HG03066 (cell line): ENCODE measurements at regions not wholly inside any gene's neighbourhood (a gene's known extent, or its start where the extent isn't known, plus 50 kb on each side); places are given as distances from the start of the nearest gene placed in this dataset.

Source experiments
- ATAC-seq: cut with Tn5 transposase; IDR thresholded peaks from one replicate; pipeline ENCODE4 v1.9.1; 2021; ENCODE audit warnings: low read depth; ENCODE audit not compliant: unreplicated experiment

- no peak for ATAC-seq
These were observed 105.9 kb upstream of the KCNK2 start for GRCh38 chr1:214976665-214977064.

DNA sequence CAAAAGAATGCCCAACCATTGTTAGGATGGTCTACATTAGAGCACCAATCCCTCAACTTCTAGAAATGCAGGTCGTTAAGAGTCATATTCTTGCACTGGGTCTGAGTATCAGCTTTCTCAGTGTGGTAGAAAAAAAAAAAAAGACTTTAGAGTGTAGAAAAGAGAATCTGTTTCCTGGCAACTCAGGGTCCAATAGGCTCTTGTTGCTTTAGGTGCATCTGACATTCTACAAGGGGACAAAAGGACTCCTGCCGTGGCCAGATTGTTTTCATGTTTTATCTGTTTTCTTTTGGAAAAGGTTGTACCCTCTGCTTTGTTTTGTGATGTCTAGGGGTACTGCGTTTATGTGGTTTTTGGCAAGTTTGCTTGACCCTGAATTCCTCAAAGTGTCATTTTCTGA, 105.4 kb upstream of the KCNK2 start:
- no peak for ATAC-seq

DNA sequence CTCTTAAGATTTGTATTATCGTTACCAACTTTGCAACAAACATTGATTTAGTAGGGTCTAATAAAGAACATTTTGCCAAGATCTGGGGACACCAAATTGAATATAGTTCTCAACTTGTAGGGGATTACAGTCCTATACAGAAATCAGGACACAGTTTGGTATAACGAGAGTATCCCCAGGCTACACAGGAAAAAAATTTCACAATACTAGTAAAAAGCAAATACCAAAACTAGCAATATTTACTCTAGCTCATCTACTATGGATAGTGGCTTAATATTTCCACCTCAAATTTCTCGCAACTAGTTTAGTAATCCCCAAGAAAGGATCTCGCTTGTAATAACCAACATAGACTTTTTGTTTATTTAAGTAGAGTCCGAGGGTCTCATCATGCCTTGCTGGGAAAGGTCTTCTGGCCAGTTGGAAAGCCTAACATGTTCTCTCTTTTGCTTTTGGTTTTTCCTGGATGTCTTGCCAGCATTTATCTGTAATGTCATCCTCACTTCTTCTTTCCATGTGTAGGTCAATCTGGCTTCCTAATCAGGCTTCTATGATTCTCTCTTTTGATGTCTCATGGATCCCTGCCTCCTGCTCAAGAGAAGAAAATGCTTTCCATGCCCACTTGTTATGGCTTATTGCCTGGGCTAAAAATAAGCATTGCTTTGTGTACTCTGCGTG, 104.7 kb upstream of the KCNK2 start:
- no peak for ATAC-seq

GRCh38 chr1:214979191-214979590, 103.3 kb upstream of the KCNK2 start:
- ATAC-seq: no peak

DNA sequence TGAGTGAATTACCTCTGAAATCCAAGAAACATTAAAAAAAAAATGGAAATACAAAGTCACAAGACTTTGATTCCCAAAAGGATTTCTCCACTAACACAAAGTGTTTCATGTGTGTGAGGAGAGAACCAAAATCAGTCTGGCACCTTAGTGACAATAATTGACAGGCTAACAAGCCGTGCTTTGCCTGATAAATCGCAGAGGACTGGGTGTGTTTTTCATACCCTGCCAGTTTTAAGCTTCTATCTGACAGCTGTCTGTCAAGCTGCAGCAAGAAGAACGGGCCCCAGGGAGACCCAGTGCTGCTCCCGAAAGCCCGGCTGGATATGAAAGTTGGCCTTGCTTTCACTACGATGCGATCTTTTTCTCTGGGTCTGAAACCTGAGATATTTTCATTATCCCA, 101.6 kb upstream of the KCNK2 start:
- no peak for ATAC-seq

DNA sequence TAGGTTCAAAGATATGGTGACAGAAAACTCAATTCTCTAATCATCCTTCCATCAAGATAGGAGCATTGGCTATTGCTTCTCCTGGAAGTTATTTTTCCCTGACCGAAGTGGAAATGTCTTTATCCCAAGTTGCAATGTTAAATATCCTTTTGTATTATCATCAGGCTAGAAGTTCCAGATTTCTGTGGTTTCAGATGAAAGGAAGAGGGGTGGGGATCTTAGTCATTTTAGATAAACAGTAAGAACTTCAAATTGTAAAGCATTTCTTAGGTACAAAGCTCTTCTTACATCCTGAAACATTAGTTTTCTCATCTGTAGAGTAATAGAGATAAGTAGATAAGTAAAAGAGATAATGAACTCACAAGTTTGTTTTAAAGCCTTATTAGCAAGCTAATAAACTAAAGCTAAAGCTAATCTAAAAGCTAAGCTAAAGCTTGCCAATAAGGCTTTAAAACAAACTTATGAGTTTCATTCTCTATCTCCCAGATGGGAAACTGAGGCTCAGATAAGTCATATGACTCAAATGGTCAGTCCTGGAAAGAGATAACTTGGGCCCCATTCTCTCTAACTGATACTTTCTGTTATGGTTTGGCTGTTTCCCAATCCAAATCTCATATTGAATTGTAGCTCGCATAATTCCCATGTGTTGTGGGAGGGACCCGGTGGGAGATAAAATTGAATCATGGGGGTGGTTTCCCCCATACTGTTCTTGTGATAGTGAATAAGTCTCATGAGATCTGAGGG, 99.2 kb upstream of the KCNK2 start:
- ATAC-seq: no peak

DNA sequence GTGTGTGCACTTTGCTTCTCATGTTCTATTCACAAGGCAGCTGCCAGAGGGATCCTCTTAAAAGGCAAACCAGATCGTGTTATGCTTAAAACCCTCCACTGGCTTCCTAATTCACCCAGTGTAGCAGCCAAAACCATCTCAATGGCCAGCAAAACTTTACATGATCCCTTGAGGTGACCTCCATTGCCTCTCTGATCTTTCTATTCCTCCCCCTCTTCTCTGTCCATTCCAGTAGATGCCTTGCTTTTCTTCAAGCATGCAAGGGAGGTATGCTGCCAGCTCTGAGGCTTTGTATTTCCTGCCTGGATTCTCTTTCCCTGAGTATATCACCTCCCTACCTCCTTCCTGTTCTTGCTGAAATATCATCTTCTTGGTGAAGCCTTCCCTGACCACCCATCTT, 93.2 kb upstream of the KCNK2 start:
- no peak for ATAC-seq

DNA sequence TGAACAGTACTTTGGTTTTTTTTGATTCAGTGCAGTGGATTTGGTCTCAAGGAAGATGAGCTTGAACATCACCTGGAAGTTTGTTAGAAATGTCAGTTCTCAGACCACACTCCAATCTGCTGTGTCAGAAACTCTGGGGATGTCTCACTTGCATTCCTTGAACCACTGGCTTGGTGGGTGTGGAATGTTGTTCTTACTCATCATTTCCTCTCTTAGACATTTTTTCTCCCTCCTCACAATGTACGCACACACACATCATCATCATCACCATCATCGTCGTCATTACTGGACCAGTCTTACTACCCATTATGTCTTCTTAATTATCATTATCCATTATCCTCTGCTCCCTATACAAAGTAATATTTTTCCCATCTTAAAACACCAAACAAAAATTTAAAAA, 91.9 kb upstream of the KCNK2 start:
- no peak for ATAC-seq

DNA sequence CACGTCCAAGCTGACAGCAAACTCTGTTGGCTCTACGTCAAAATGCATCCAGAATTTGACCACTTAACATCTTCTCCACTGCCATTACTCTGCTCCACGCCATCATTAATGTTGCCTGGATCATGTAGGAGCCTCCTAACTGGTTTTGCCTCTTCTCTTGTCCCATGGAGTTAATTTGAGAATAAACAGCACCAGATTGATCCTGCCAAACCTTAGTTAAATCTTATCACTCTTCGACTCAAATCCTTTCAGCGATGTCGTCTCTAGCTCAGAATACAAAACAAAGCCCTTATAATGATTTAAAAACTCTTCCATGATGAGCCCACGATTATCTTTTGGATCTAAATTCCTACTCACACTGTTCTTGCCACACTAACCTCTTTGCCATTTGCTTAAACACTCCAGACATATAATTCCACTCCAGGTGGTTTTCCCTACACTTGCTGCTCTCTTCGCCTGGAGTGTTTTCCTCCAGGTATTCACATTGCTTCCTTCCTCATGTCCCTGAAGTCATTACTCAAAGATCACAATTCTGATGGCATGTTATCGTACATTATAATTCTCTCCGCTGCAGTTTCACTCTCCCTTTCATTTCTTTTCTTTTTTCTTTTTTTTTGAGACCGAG, 90.7 kb upstream of the KCNK2 start:
- ATAC-seq: no peak

GRCh38 chr1:214993419-214993818, 89.1 kb upstream of the KCNK2 start:
- ATAC-seq: no peak

GRCh38 chr1:214997685-214998084, 84.9 kb upstream of the KCNK2 start:
- no peak for ATAC-seq

GRCh38 chr1:215001419-215002021, 81.0 kb upstream of the KCNK2 start:
- peak; percentile 91 for ATAC-seq

DNA sequence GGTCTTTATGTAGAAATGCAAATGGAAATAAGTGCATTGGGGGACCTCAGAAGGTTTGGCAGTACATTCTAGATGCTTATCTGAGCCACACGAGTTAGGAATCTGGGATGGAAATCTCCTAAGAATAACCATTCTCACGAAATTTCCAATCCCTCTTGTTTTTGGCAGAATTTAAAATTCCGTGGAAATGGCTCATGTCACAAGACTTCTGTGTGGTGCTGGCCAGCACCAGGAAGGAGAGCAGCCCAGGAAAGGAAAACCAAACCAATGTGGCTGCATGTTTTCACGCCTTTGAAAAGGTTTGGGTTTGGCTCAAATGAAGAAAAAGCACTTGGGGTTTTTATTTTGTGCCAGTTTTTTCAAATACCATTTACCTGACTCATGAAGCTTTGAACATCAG, 80.1 kb upstream of the KCNK2 start:
- ATAC-seq: no peak

- no peak for ATAC-seq
These were observed 78.9 kb upstream of the KCNK2 start for GRCh38 chr1:215003686-215004085.

DNA sequence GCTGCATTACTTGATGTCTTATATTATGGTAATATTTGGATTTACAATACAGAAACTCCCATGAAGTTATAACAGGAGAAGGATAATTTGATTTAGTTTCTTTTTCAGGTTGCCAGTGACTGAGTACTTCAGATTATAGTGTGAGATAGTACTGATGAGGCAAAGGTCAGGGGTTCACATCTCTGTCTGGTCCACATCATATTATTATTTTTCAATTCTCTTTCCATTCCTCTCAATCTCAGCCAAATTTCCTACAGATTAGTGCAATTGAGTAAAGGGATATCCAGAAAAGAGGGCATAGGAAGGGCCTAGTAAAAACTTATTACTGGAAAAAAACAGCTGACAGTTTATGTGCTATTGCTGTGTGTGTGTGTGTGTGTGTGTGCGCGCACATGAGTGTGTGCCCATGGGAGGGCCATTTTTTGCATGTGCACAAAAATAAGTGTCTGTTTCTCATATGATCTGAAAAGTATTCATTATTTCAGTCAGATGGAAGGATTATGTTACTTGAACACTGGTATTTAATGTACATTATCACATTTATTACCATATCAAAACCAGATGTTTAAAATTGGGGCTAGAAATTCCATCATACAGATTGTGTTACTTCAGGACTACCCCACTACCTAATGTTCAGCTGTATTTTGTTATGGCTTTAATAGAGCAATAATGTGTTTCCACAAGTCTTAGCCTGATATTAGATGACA, 78.3 kb upstream of the KCNK2 start:
- ATAC-seq: no peak

GRCh38 chr1:215005078-215005477, 77.5 kb upstream of the KCNK2 start:
- ATAC-seq: no peak

DNA sequence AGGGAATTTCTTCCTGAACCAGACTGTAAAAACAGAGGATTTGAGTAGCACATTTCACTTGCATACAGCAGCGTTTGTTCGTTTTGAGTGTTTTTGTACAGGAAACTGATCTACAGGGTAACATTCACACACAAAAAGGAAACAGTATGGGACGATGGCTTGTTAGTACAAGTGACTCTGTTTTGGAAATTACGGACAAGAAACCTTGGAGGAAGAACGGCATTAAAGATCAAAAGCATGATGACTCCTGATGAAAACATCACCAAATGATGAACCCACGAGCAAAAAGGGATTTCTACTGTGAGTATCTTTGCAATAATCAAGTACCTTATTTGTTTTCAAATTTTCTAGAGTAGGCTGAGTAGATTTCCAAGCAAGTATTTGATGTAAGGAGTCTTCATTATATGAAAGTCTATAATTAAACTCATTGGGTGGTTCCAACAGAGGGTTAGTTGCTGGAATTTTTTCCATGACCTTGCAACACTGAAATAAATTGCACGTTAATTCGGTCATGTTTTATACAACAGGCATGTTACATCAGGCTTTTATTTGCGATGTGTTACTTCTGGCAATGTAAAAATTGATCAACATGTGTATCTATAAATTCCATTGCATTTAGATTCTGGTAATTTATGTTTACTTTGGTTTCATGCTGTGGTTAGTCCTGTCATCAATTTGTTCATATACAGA, 76.7 kb upstream of the KCNK2 start:
- no peak for ATAC-seq

GRCh38 chr1:215007880-215008279, 74.7 kb upstream of the KCNK2 start:
- no peak for ATAC-seq

DNA sequence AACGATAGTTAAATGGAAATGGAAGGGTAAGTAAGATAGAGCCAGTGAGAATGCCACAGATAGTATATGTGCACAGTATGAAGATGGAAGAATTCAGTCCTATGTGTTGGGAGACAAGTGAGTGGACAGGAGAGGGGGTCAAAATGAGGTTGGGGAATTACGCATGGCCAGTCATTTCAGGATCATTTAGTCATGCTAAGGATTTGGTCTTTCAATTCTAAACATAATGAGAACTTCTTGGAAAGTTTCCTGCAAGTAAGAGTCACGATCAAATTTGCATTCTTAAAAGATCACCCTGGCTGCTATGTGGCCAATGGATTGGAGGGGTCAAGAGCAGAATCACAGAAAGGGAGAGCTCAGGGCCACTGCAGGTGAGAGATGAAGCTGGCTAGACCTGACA, 64.0 kb upstream of the KCNK2 start:
- ATAC-seq: no peak

- ATAC-seq: no peak
These were observed 60.3 kb upstream of the KCNK2 start for GRCh38 chr1:215022204-215022603.
